Heart right ventricle (tissue), 16 donors: ENCODE measurements at regions not wholly inside any gene's neighbourhood (a gene's known extent, or its start where the extent isn't known, plus 50 kb on each side); places are given as distances from the start of the nearest gene placed in this dataset.

Source experiments
- ATAC-seq, 8 donors: fragments of 200-7000 bp; cut with Tn5 transposase; one replicate each; pipeline ENCODE4 v1.9.1; 2020; ENCODE audit warnings: mild to moderate bottlenecking in 8 of 8, moderate library complexity in 8 of 8, moderate number of reproducible peaks in 1 of 8
- DNase-seq, 2 donors: peaks; one replicate each; pipeline ENCODE4 v3.0.0-alpha.2; 2020
- H3K27ac ChIP-seq, 10 donors: fragments of 200-600 bp; sonication (generic) in 2 of 10; one replicate each; pipeline versions ENCODE4 v1.5.0 to v1.8.0; 2020 to 2022; ENCODE audit warnings: mild to moderate bottlenecking in 3 of 10
- H3K27me3 ChIP-seq, 7 donors: fragments of 200-600 bp; one replicate each; pipeline ENCODE4 v1.8.0; 2021 to 2022; ENCODE audit warnings: mild to moderate bottlenecking in 2 of 7
- H3K36me3 ChIP-seq, 9 donors: fragments of 200-600 bp; sonication (generic) in 1 of 9; one replicate each; pipeline versions ENCODE4 v1.5.0 to v1.8.0; 2020 to 2022; ENCODE audit warnings: mild to moderate bottlenecking in 2 of 9
- H3K4me1 ChIP-seq, 9 donors: fragments of 200-600 bp; sonication (generic) in 1 of 9; one replicate each; pipeline versions ENCODE4 v1.5.0 to v1.8.0; 2020 to 2022; ENCODE audit warnings: mild to moderate bottlenecking in 4 of 9
- H3K4me3 ChIP-seq, 10 donors: fragments of 200-600 bp; sonication (generic) in 2 of 10; one replicate each; pipeline versions ENCODE4 v1.5.0 to v1.8.0; 2020 to 2022; ENCODE audit warnings: mild to moderate bottlenecking in 7 of 10, moderate library complexity in 2 of 10
- H3K9me3 ChIP-seq, 11 donors: fragments of 200-600 bp in 10 of 11; sonication (generic) in 2 of 11; one replicate each; pipeline versions ENCODE4 v1.5.0 to v1.8.0; 2013 to 2022; ENCODE audit warnings: mild to moderate bottlenecking in 2 of 11, control low read depth in 1 of 11, moderate library complexity in 1 of 11
- WGBS, 2 donors: extraction: QIAGEN DNeasy Blood & Tissue Kit; methylation state at CpG; one replicate each; pipeline ENCODE4 v1.1.7; 2013; ENCODE audit warnings: inconsistent platforms in 1 of 2; 5-methylcytosine and 5-hydroxymethylcytosine counted together
- intact Hi-C, 10 donors: fragments of 100-400 bp; cut with DNase I; formaldehyde crosslinking; loops; one replicate each; pipeline versions ENCODE4 v1.11.1 to v1.14.2; 2022
- TF ChIP-seq, protein P1 (sequence below), 9 donors: fragments of 200-600 bp; sonication (generic) in 2 of 9; IDR thresholded peaks; one replicate each; pipeline versions ENCODE4 v1.5.0 to v1.8.0; 2021 to 2022; ENCODE audit warnings: antibody characterized with exemption in 9 of 9, mild to moderate bottlenecking in 5 of 9, moderate library complexity in 1 of 9
- donor health status: Arrhythmogenic right ventricular cardiomyopathy.
- donor health status: ischemic (EF 13 %, LVEDD 7.1; RV severe dilation, severe dysfunction).
- donor health status: healthy with polysubstance abuse.
- donor health status: DM: no; HTN: yes; CAD: no.
- donor health status: DM: no; HTN: no; CAD: no.
- donor health status: ischemic (EF 25% LVEDD 6.9; RV normal size, moderate dysfunction).
- donor health status: ischemic (EF 25% LVEDD 5.7; RV mildly dilated, moderate dysfunction).
- donor health status: healthy.
- donor health status: DM: yes; HTN: yes; CAD: no.
- donor health status: Ischemic cardiomyopathy.
- donor health status: ischemic (EF 35%, LVEDD 5.7; RV mildly dilated, moderate dysfunction).
- donor health status: nonischemic (EF 11% LVEDD 7.7; RV severe dilation, severe dysfunction).
- donor health status: DM: yes; HTN: yes; CAD: no.
- donor health status: PGD.
- donor health status: ischemic (EF 29% LVEDD 5.4; RV normal size, mild dysfunction).
- donor health status: nonischemic (EF 23%, LVEDD 6.1; RV moderate dilation, normal function).

DNA sequence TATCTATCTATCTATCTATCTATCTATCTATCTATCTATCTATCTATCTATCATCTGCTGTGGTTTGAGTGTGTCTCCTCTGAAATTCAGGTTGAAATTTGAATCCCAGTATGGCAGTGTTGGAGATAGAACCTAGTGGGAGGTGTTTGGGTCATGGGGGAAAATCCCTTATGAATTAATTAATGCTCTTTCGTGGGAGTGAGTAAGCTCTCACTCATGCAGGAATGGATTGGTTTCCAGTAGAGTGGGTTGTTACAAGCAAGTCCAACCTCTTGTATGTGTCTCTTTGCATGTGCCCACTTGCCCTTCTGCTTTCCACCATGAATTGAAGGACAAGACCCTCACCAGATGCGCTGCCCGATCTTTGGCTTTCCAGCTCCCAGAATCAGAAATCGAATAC, 113.0 kb downstream of the ANXA1 start:
- TF ChIP-seq, protein P1, sequence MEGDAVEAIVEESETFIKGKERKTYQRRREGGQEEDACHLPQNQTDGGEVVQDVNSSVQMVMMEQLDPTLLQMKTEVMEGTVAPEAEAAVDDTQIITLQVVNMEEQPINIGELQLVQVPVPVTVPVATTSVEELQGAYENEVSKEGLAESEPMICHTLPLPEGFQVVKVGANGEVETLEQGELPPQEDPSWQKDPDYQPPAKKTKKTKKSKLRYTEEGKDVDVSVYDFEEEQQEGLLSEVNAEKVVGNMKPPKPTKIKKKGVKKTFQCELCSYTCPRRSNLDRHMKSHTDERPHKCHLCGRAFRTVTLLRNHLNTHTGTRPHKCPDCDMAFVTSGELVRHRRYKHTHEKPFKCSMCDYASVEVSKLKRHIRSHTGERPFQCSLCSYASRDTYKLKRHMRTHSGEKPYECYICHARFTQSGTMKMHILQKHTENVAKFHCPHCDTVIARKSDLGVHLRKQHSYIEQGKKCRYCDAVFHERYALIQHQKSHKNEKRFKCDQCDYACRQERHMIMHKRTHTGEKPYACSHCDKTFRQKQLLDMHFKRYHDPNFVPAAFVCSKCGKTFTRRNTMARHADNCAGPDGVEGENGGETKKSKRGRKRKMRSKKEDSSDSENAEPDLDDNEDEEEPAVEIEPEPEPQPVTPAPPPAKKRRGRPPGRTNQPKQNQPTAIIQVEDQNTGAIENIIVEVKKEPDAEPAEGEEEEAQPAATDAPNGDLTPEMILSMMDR (IDR thresholded peaks at IDR 0.05) = no peak
- WGBS, 2 donors = 90 to 93% methylated on average over 4 of the region's 4 CpGs
- no peak for ATAC-seq
- Histone ChIP-seq H3K4me1 (no peaks in the 10 kb centered on the region), H3K9me3 (no peaks in the 10 kb centered on the region), H3K36me3 (no peaks in the 10 kb centered on the region), H3K4me3 (no peak overlapping the region), H3K27ac (no peak overlapping the region), H3K27me3 (no peaks in the 10 kb centered on the region)
- DNase-seq = no peak
- intact Hi-C loops = loop anchor here in 2 of 10 donors (5.0 to 10.0 kb wide), 2 partner anchors 300 to 303 kb away; no protein-coding TSS in a partner anchor

DNA sequence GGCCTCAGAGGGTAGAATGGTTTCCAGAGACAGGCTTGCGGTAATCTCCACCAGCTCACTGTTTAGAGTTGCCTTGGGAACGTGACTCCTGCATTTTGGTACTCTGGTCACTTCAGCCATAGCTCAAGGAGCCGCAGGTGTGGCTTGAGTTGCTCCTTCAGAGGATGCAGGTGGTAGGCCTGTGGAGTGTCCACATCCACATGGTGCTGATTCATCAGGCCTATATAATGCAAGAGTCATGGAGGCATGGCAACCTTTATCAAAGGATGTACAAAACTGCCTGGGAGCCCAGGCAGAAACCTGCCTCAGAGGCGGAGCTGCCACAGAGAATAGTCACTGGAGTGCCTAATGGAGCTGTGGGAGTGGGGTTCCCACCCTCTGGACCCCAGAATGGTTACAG, 114.2 kb downstream of the ANXA1 start:
- DNase-seq (no peak), ATAC-seq (no peak)
- Histone ChIP-seq H3K4me3 (no peak overlapping the region), H3K27ac (no peak overlapping the region), H3K36me3 (no peaks in the 10 kb centered on the region), H3K4me1 (peaks cover 0 to 2% (median 0%) of the 10 kb centered on the region in 9 donors), H3K9me3 (no peaks in the 10 kb centered on the region), H3K27me3 (no peaks in the 10 kb centered on the region)
- TF ChIP-seq, protein P1 (IDR thresholded peaks at IDR 0.05) = no peak
- WGBS, 2 donors = 79 to 83% methylated on average over 4 of the region's 4 CpGs
- intact Hi-C loops = loop anchor here in 2 of 10 donors (5.0 to 10.0 kb wide), 2 partner anchors 299 to 301 kb away; no protein-coding TSS in a partner anchor

DNA sequence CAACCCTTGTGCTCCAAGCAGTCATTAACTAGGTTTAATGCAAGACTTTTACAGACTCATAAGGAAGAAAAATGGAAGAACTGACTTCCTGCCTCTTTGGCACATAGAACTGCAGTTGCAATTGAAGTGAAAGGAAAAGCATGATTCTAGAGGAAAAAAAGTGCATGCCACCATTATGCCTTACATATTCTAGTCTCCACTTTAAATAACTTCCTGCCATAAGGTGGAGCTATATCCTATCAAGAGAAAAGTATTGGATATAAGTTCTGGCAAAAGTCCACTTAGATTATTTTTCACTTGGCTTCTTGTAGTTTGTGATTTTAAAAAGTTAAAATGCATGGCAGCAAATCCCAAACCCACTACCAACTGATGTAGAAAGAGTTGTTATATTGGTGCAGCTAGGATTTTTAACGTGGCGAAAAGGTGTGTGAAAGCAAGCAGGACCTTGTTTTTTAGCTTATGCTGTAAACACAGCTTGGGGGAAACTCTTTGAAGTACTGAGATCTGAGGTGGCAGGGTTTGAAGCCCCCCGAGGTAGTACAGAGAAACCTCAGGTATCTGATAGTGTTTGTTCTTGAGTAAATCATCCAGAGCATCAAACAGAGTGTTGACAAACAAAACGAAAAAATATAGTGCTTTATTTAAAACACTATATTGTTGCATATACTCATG, 117.9 kb downstream of the ANXA1 start:
- H3K36me3 ChIP-seq = no peaks in the 10 kb centered on the region
- H3K4me3 ChIP-seq = no peak overlapping the region
- ATAC-seq (peak in 1 of 8 donors; percentile 41), DNase-seq (no peak)
- H3K27me3 ChIP-seq = no peaks in the 10 kb centered on the region
- no peaks in the 10 kb centered on the region for H3K9me3 ChIP-seq
- H3K4me1 ChIP-seq = peaks cover 0 to 9% (median 0%) of the 10 kb centered on the region in 9 donors
- no peak overlapping the region for H3K27ac ChIP-seq
- TF ChIP-seq, protein P1 (IDR thresholded peaks at IDR 0.05) = peak in 8 of 9 donors; percentile 18 to 54 (median 36)
- intact Hi-C loops = loop anchor here in 9 of 10 donors (2.0 to 10.0 kb wide), 3 partner anchors 295 to 298 kb away; no protein-coding TSS in a partner anchor
- 27 to 32% methylated on average over 4 of the region's 4 CpGs for WGBS, 2 donors

DNA sequence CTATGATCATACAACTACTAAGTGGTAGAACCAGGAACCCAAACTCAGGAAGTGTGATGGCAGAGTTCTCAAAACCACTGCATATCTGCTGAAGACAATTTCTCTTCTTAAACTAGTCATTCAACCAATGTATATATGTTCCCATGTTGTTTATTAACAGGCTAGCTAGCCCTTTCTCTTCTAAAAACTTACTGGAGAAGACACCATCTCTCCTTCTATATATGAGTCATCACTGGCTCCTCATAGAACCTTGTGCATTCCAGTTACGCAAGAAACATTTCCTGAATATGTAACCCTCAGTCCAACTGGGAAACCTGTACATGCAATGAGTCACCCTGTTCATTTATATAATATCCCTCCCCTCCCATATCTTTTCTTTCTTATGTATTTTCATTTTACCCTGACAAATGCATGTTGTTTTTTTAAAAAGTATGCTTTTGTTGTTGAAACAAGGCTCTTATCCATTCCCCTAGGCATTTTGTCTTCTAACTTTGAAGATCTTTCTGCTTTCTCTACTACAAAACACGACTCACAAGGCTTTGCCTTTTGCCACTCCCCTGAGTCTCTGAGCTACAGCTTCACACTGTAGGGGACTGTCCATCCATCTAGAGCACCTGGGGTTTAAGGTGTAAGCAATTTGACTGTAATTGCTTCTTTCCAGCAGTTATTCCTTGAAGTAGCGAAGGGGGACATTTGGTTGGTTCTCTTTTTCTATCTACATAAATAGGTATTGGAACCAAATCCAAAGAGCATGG, 119.5 kb downstream of the ANXA1 start:
- no peak for DNase-seq
- intact Hi-C loops = loop anchor here in 5 of 10 donors (2.0 to 5.0 kb wide), 2 partner anchors 296 kb away; no protein-coding TSS in a partner anchor
- H3K27ac ChIP-seq = no peak overlapping the region
- peak in 1 of 8 donors; percentile 50 for ATAC-seq
- no peak overlapping the region for H3K4me3 ChIP-seq
- no peaks in the 10 kb centered on the region for H3K27me3 ChIP-seq
- peaks cover 0 to 9% (median 0%) of the 10 kb centered on the region in 9 donors for H3K4me1 ChIP-seq
- TF ChIP-seq, protein P1 (IDR thresholded peaks at IDR 0.05) = no peak
- no peaks in the 10 kb centered on the region for H3K36me3 ChIP-seq
- 62 to 63% methylated on average over 3 of the region's 3 CpGs for WGBS, 2 donors
- H3K9me3 ChIP-seq = no peaks in the 10 kb centered on the region
